ENCODE measurements at regions not wholly inside any gene's neighbourhood (a gene's known extent, or its start where the extent isn't known, plus 50 kb on each side); places are given as distances from the start of the nearest gene placed in this dataset.
"Not testable (repeated sequence)": the region's sequence is repeated elsewhere in the genome, so short reads cannot be mapped to it uniquely, and the experiment has no call there.

GRCh38 chr16:77500286-77500598 lies 65.4 kb upstream of the ADAMTS18 start:
- H3K36me3 ChIP-seq, result no peaks in the 10 kb centered on the region
- 91 to 94% (median 92%) methylated on average over 1 of the region's 1 CpG for WGBS, 5 donors
- no peak for DNase-seq
- intact Hi-C loops (cut with DNase I; ENCODE audit: low total_unique reads), result no loop called here
- no peaks in the 10 kb centered on the region for H3K9me3 ChIP-seq
- no peaks in the 10 kb centered on the region for H3K27me3 ChIP-seq
- no peak overlapping the region for H3K4me3 ChIP-seq
- TF ChIP-seq POLR2A (IDR thresholded peaks at IDR 0.05) (no peak), POLR2AphosphoS5 (IDR thresholded peaks at IDR 0.05) (no peak), CTCF (IDR thresholded peaks at IDR 0.05) (no peak), EP300 (IDR thresholded peaks at IDR 0.05) (no peak)
- H3K4me1 ChIP-seq, result no peaks in the 10 kb centered on the region
- no peak overlapping the region for H3K27ac ChIP-seq

GRCh38 chr16:77500934-77501664 lies 66.3 kb upstream of the ADAMTS18 start:
- 51 to 59% (median 51%) methylated on average over 7 of the region's 7 CpGs for WGBS, 5 donors
- TF ChIP-seq POLR2A (IDR thresholded peaks at IDR 0.05) (no peak), CTCF (IDR thresholded peaks at IDR 0.05) (no peak), POLR2AphosphoS5 (IDR thresholded peaks at IDR 0.05) (no peak), EP300 (IDR thresholded peaks at IDR 0.05) (no peak)

GRCh38 chr16:77502448-77502847 lies 67.6 kb upstream of the ADAMTS18 start:
- Histone ChIP-seq H3K27me3 (no peaks in the 10 kb centered on the region), H3K36me3 (no peaks in the 10 kb centered on the region), H3K4me3 (no peak overlapping the region), H3K27ac (no peak overlapping the region), H3K4me1 (no peaks in the 10 kb centered on the region), H3K9me3 (no peaks in the 10 kb centered on the region)
- 81 to 83% (median 82%) methylated on average over 6 of the region's 6 CpGs for WGBS, 5 donors
- TF ChIP-seq CTCF (IDR thresholded peaks at IDR 0.05) (no peak), EP300 (IDR thresholded peaks at IDR 0.05) (no peak), POLR2AphosphoS5 (IDR thresholded peaks at IDR 0.05) (no peak), POLR2A (IDR thresholded peaks at IDR 0.05) (no peak)
- DNase-seq, result no peak
- intact Hi-C loops (cut with DNase I; ENCODE audit: low total_unique reads), result no loop called here

More at GRCh38 chr16:77500934-77501664, 66.3 kb upstream of the ADAMTS18 start:
- Histone ChIP-seq H3K4me3 (no peak overlapping the region), H3K36me3 (no peaks in the 10 kb centered on the region), H3K4me1 (no peaks in the 10 kb centered on the region), H3K27me3 (no peaks in the 10 kb centered on the region), H3K27ac (no peak overlapping the region), H3K9me3 (no peaks in the 10 kb centered on the region)
- intact Hi-C loops (cut with DNase I; ENCODE audit: low total_unique reads), result no loop called here
- no peak for DNase-seq

- H3K4me3 ChIP-seq; H3K36me3 ChIP-seq; DNase-seq; H3K27me3 ChIP-seq; H3K4me1 ChIP-seq; H3K9me3 ChIP-seq; intact Hi-C loops (cut with DNase I; ENCODE audit: low total_unique reads); H3K27ac ChIP-seq: not testable (repeated sequence)
- WGBS, 5 donors, result 82 to 95% (median 88%) methylated on average over 2 of the region's 2 CpGs
Observed at GRCh38 chr16:77506492-77506891, 71.7 kb upstream of the ADAMTS18 start.

GRCh38 chr16:77509051-77509450 lies 74.2 kb upstream of the ADAMTS18 start:
- Histone ChIP-seq H3K36me3 (no peaks in the 10 kb centered on the region), H3K9me3 (no peaks in the 10 kb centered on the region), H3K27me3 (no peaks in the 10 kb centered on the region), H3K27ac (no peak overlapping the region), H3K4me1 (no peaks in the 10 kb centered on the region), H3K4me3 (no peak overlapping the region)
- 80 to 91% (median 83%) methylated on average over 5 of the region's 5 CpGs for WGBS, 5 donors
- TF ChIP-seq CTCF (IDR thresholded peaks at IDR 0.05) (no peak), POLR2AphosphoS5 (IDR thresholded peaks at IDR 0.05) (no peak), EP300 (IDR thresholded peaks at IDR 0.05) (no peak), POLR2A (IDR thresholded peaks at IDR 0.05) (no peak)
- intact Hi-C loops (cut with DNase I; ENCODE audit: low total_unique reads), result no loop called here
- DNase-seq, result no peak

All from stomach (tissue), 8 donors.